ENCODE measurements at regions not wholly inside any gene's neighbourhood (a gene's known extent, or its start where the extent isn't known, plus 50 kb on each side); places are given as distances from the start of the nearest gene placed in this dataset.

GRCh38 chr5:77843570-77844372, 67.6 kb upstream of the TBCA start:
- H3K36me3 Mint-ChIP-seq (ENCODE audit: insufficient read depth in 2 of 2): no peaks in the 10 kb centered on the region
- H3K9me3 Mint-ChIP-seq: no peaks in the 10 kb centered on the region
- no peak overlapping the region for H3K27ac Mint-ChIP-seq
- ATAC-seq (replicated peaks in 1 of 2) (no peak), DNase-seq (no peak)
- H3K4me3 Mint-ChIP-seq: peak overlapping the region; percentile 81 to 85
- peaks cover 46% of the 10 kb centered on the region for H3K27me3 Mint-ChIP-seq (ENCODE audit: low read depth)
- peaks cover 5% of the 10 kb centered on the region for H3K4me1 Mint-ChIP-seq (ENCODE audit: low read depth)

GRCh38 chr5:77842243-77842642, 66.1 kb upstream of the TBCA start:
- H3K4me1 Mint-ChIP-seq (ENCODE audit: low read depth): peaks cover 5% of the 10 kb centered on the region
- H3K27me3 Mint-ChIP-seq (ENCODE audit: low read depth): peaks cover 46% of the 10 kb centered on the region
- DNase-seq (no peak), ATAC-seq (replicated peaks in 1 of 2) (no peak)
- H3K9me3 Mint-ChIP-seq: no peaks in the 10 kb centered on the region
- H3K27ac Mint-ChIP-seq: no peak overlapping the region
- H3K36me3 Mint-ChIP-seq (ENCODE audit: insufficient read depth in 2 of 2): no peaks in the 10 kb centered on the region
- H3K4me3 Mint-ChIP-seq: no peak overlapping the region

GRCh38 chr5:77841616-77842015, 65.5 kb upstream of the TBCA start:
- Mint-ChIP-seq H3K36me3 (ENCODE audit: insufficient read depth in 2 of 2) (no peaks in the 10 kb centered on the region), H3K4me3 (no peak overlapping the region), H3K4me1 (ENCODE audit: low read depth) (peaks cover 5% of the 10 kb centered on the region), H3K27me3 (ENCODE audit: low read depth) (peaks cover 46% of the 10 kb centered on the region), H3K9me3 (no peaks in the 10 kb centered on the region), H3K27ac (no peak overlapping the region)
- no peak for ATAC-seq (replicated peaks in 1 of 2)
- no peak for DNase-seq

GRCh38 chr5:77840930-77841329, 64.8 kb upstream of the TBCA start:
- Mint-ChIP-seq H3K27ac (no peak overlapping the region), H3K36me3 (ENCODE audit: insufficient read depth in 2 of 2) (no peaks in the 10 kb centered on the region), H3K4me3 (no peak overlapping the region), H3K9me3 (no peaks in the 10 kb centered on the region), H3K4me1 (ENCODE audit: low read depth) (peaks cover 5% of the 10 kb centered on the region), H3K27me3 (ENCODE audit: low read depth) (peaks cover 45% of the 10 kb centered on the region)
- DNase-seq: no peak
- no peak for ATAC-seq (replicated peaks in 1 of 2)

GRCh38 chr5:77839691-77840090, 63.6 kb upstream of the TBCA start:
- H3K27ac Mint-ChIP-seq: no peak overlapping the region
- ATAC-seq (replicated peaks in 1 of 2) (no peak), DNase-seq (no peak)
- H3K36me3 Mint-ChIP-seq (ENCODE audit: insufficient read depth in 2 of 2): no peaks in the 10 kb centered on the region
- no peaks in the 10 kb centered on the region for H3K4me1 Mint-ChIP-seq (ENCODE audit: low read depth)
- no peaks in the 10 kb centered on the region for H3K9me3 Mint-ChIP-seq
- peaks cover 34% of the 10 kb centered on the region for H3K27me3 Mint-ChIP-seq (ENCODE audit: low read depth)
- H3K4me3 Mint-ChIP-seq: no peak overlapping the region

GRCh38 chr5:77832938-77833337, 56.8 kb upstream of the TBCA start:
- Mint-ChIP-seq H3K36me3 (ENCODE audit: insufficient read depth in 2 of 2) (no peaks in the 10 kb centered on the region), H3K9me3 (no peaks in the 10 kb centered on the region), H3K4me3 (no peak overlapping the region), H3K4me1 (ENCODE audit: low read depth) (no peaks in the 10 kb centered on the region), H3K27ac (no peak overlapping the region), H3K27me3 (ENCODE audit: low read depth) (peaks cover 38% of the 10 kb centered on the region)
- DNase-seq (no peak), ATAC-seq (replicated peaks in 1 of 2) (no peak)

- Mint-ChIP-seq H3K27me3 (ENCODE audit: low read depth) (peaks cover 38% of the 10 kb centered on the region), H3K36me3 (ENCODE audit: insufficient read depth in 2 of 2) (no peaks in the 10 kb centered on the region), H3K4me1 (ENCODE audit: low read depth) (no peaks in the 10 kb centered on the region), H3K27ac (no peak overlapping the region), H3K4me3 (no peak overlapping the region), H3K9me3 (no peaks in the 10 kb centered on the region)
- no peak for ATAC-seq (replicated peaks in 1 of 2)
- DNase-seq: no peak
These were observed 56.1 kb upstream of the TBCA start for GRCh38 chr5:77832166-77832770.

- Mint-ChIP-seq H3K36me3 (ENCODE audit: insufficient read depth in 2 of 2) (no peaks in the 10 kb centered on the region), H3K4me1 (ENCODE audit: low read depth) (no peaks in the 10 kb centered on the region), H3K27me3 (ENCODE audit: low read depth) (peaks cover 39% of the 10 kb centered on the region), H3K27ac (no peak overlapping the region), H3K4me3 (no peak overlapping the region), H3K9me3 (no peaks in the 10 kb centered on the region)
- no peak for DNase-seq
- no peak for ATAC-seq (replicated peaks in 1 of 2)
These were observed 52.3 kb upstream of the TBCA start for GRCh38 chr5:77828445-77828844.

Measured in activated T-cell treated with anti-CD3 and anti-CD28 coated beads, Interleukin-2, amount 50 U/mL, for 72 hours (primary cell).